Calu3 (cell line): ENCODE measurements at regions not wholly inside any gene's neighbourhood (a gene's known extent, or its start where the extent isn't known, plus 50 kb on each side); places are given as distances from the start of the nearest gene placed in this dataset.

Source experiments
- BruUV-seq: library from RNA; stranded (reverse); fragments of 400-500 nt; replicated peaks from 2 replicates; lab custom pipeline; 2021; lab: Mats Ljungman, UMichigan
- CTCF ChIA-PET: fragments of 300-600 bp; sonication (Branson Sonifier 250); formaldehyde crosslinking; loops from one replicate; lab custom pipeline; 2022; ENCODE audit warnings: antibody characterized with exemption; lab: Charles Lee
- DNase-seq: peaks from one replicate; pipeline ENCODE4 v3.0.0; 2022
- H3K27ac Mint-ChIP-seq: one replicate; pipeline ENCODE4 v1.8.0; 2022; ENCODE audit warnings: mixed read lengths; ENCODE audit not compliant: unreplicated experiment
- H3K27me3 Mint-ChIP-seq: one replicate; pipeline ENCODE4 v1.8.0; 2022; ENCODE audit warnings: mixed read lengths; ENCODE audit not compliant: unreplicated experiment
- H3K36me3 Mint-ChIP-seq: one replicate; pipeline ENCODE4 v1.8.0; 2022; ENCODE audit warnings: mild to moderate bottlenecking, moderate library complexity, mixed read lengths; ENCODE audit not compliant: insufficient read depth, unreplicated experiment
- H3K4me1 Mint-ChIP-seq: one replicate; pipeline ENCODE4 v1.8.0; 2022; ENCODE audit warnings: mild to moderate bottlenecking, low read depth, mixed read lengths; ENCODE audit not compliant: unreplicated experiment
- H3K4me3 Mint-ChIP-seq: one replicate; pipeline ENCODE4 v1.8.0; 2022; ENCODE audit warnings: mild to moderate bottlenecking, low read depth, moderate library complexity, mixed read lengths; ENCODE audit not compliant: unreplicated experiment
- H3K9me3 Mint-ChIP-seq: one replicate; pipeline ENCODE4 v1.8.0; 2022; ENCODE audit warnings: low read depth, mixed read lengths; ENCODE audit not compliant: unreplicated experiment
- CTCF ChIP-seq: fragments of 200-600 bp; IDR thresholded peaks from one replicate; pipeline ENCODE4 v1.8.0; 2022; ENCODE audit warnings: antibody characterized with exemption; ENCODE audit not compliant: unreplicated experiment
- intact Hi-C: fragments of 100-400 bp; cut with micrococcal nuclease; formaldehyde crosslinking; loops from one replicate; pipeline ENCODE4 v1.10.0; 2022; ENCODE audit not compliant: unreplicated experiment

GRCh38 chr1:18032172-18032859, 75.3 kb upstream of the IGSF21 start:
- CTCF ChIA-PET = no interaction called here
- H3K4me1 Mint-ChIP-seq = no peaks in the 10 kb centered on the region
- no peak overlapping the region for H3K27ac Mint-ChIP-seq
- H3K9me3 Mint-ChIP-seq = no peaks in the 10 kb centered on the region
- no peak overlapping the region for H3K4me3 Mint-ChIP-seq
- peaks cover 94% of the 10 kb centered on the region for H3K27me3 Mint-ChIP-seq
- DNase-seq = no peak
- intact Hi-C loops = no loop called here
- no TSS peak for BruUV-seq
- TF ChIP-seq CTCF = no peak
- H3K36me3 Mint-ChIP-seq = no peaks in the 10 kb centered on the region

GRCh38 chr1:18035145-18035544, 72.5 kb upstream of the IGSF21 start:
- no peaks in the 10 kb centered on the region for H3K36me3 Mint-ChIP-seq
- no peak for TF ChIP-seq CTCF
- H3K4me1 Mint-ChIP-seq = no peaks in the 10 kb centered on the region
- no peak for DNase-seq
- CTCF ChIA-PET = no interaction called here
- H3K9me3 Mint-ChIP-seq = no peaks in the 10 kb centered on the region
- no peak overlapping the region for H3K27ac Mint-ChIP-seq
- H3K27me3 Mint-ChIP-seq = peaks cover 96% of the 10 kb centered on the region
- no peak overlapping the region for H3K4me3 Mint-ChIP-seq
- intact Hi-C loops = no loop called here
- no TSS peak for BruUV-seq

GRCh38 chr1:18037651-18038050, 69.9 kb upstream of the IGSF21 start:
- TF ChIP-seq CTCF = no peak
- Mint-ChIP-seq H3K9me3 (no peaks in the 10 kb centered on the region), H3K27me3 (peaks cover 72% of the 10 kb centered on the region), H3K4me3 (no peak overlapping the region), H3K27ac (no peak overlapping the region), H3K4me1 (no peaks in the 10 kb centered on the region), H3K36me3 (no peaks in the 10 kb centered on the region)
- intact Hi-C loops = no loop called here
- no TSS peak for BruUV-seq
- CTCF ChIA-PET = no interaction called here
- DNase-seq = no peak

- CTCF ChIA-PET = no interaction called here
- no peaks in the 10 kb centered on the region for H3K36me3 Mint-ChIP-seq
- intact Hi-C loops = no loop called here
- no peak overlapping the region for H3K4me3 Mint-ChIP-seq
- peaks cover 71% of the 10 kb centered on the region for H3K27me3 Mint-ChIP-seq
- no peak for DNase-seq
- BruUV-seq = no TSS peak
- TF ChIP-seq CTCF = no peak
- no peaks in the 10 kb centered on the region for H3K4me1 Mint-ChIP-seq
- no peak overlapping the region for H3K27ac Mint-ChIP-seq
- H3K9me3 Mint-ChIP-seq = no peaks in the 10 kb centered on the region
Observed at GRCh38 chr1:18038051-18038450, 69.5 kb upstream of the IGSF21 start.
